ENCODE measurements at regions not wholly inside any gene's neighbourhood (a gene's known extent, or its start where the extent isn't known, plus 50 kb on each side); places are given as distances from the start of the nearest gene placed in this dataset.

DNA sequence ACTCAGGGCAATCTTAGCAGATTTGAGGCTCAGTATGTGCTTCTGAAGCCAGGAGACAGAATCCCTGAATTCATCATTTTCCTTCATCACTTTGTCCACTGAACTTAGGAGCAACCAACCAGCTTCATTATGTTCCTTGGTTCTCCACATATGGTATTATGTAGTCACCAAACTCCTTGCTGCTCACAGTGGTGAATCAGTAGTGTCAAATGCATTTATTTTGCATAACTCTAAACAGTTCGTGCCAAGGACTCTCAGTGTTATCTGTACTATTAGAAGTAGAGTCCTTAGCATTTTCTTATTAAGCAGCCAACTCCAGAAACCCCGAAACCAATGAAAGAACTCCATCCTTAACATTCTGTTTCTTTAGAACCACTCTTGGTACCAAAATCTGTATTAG, 466.9 kb upstream of the RGS6 start:
- Histone ChIP-seq H4K20me1 (ENCODE audit: control insufficient read depth, insufficient read depth, insufficient read length) (no peaks in the 10 kb centered on the region), H3K4me1 (ENCODE audit: insufficient read depth, low read length) (no peaks in the 10 kb centered on the region; the same call in 1 of the 2 replicates), H2BK120ac (ENCODE audit: low read depth, low read length, poor library complexity, severe bottlenecking) (no peak overlapping the region), H3K79me1 (ENCODE audit: insufficient read depth, low read depth, low read length, poor library complexity, severe bottlenecking) (no peaks in the 10 kb centered on the region), H3K4ac (ENCODE audit: low read depth, low read length) (no peak overlapping the region), H3K9me3 (ENCODE audit: control insufficient read depth, low read depth, low read length) (no peaks in the 10 kb centered on the region), H3K18ac (ENCODE audit: insufficient read length, low read depth, low read length) (no peak overlapping the region), H2AFZ (ENCODE audit: low read length) (no peak overlapping the region), H3K27ac (ENCODE audit: insufficient read length, low read depth, low read length) (no peak overlapping the region), H4K8ac (replicated peaks; ENCODE audit: insufficient read length, low read depth, low read length) (no peak overlapping the region), H2AK5ac (ENCODE audit: insufficient read length, low read length) (no peak overlapping the region), H3K79me2 (ENCODE audit: insufficient read depth, low read length) (no peaks in the 10 kb centered on the region), H3K23ac (ENCODE audit: insufficient read length, low read depth, low read length) (no peak overlapping the region), H3K27me3 (ENCODE audit: insufficient read depth, low read length) (no peaks in the 10 kb centered on the region), H2BK15ac (ENCODE audit: low read depth, low read length) (no peak overlapping the region), H2BK12ac (ENCODE audit: insufficient read length, low read depth, low read length) (no peak overlapping the region), H4K5ac (ENCODE audit: insufficient read length, low read depth, low read length) (no peak overlapping the region), H3T11ph (ENCODE audit: low read length) (no peak overlapping the region), H3K56ac (ENCODE audit: insufficient read length, low read depth, low read length) (no peak overlapping the region), H3K23me2 (ENCODE audit: insufficient read length, low read depth, low read length, poor library complexity, severe bottlenecking) (no peaks in the 10 kb centered on the region), H3K14ac (ENCODE audit: insufficient read depth, low read length) (no peak overlapping the region), H2BK20ac (ENCODE audit: low read depth, low read length, poor library complexity, severe bottlenecking) (no peak overlapping the region), H3K9ac (ENCODE audit: extremely low read depth, insufficient read length, low read length) (no peak overlapping the region), H4K91ac (ENCODE audit: insufficient read length, low read depth, low read length) (no peak overlapping the region), H3K4me2 (ENCODE audit: insufficient read depth, insufficient read length, low read length) (no peak overlapping the region), H2BK5ac (ENCODE audit: insufficient read length, low read length) (no peak overlapping the region)
- WGBS (ENCODE audit: extremely low coverage, insufficient read length, low lambda C conversion rate): no CpG with 5 or more reads among the region's 2 CpGs
- Mint-ChIP-seq H3K27me3 (ENCODE audit: low read depth) (no peaks in the 10 kb centered on the region), H3K36me3 (ENCODE audit: insufficient read depth in 1 of 3, low read depth in 3 of 3) (peaks cover 24 to 26% (median 26%) of the 10 kb centered on the region in 3 experiments), H3K4me1 (peaks cover 0 to 6% of the 10 kb centered on the region in 2 experiments; a peak in 2 of 4 replicates), H3K9me3 (peaks cover 0 to 15% of the 10 kb centered on the region in 2 experiments; a peak in 4 of 5 replicates), H3K27ac (no peak overlapping the region), H3K4me3 (no peak overlapping the region)
- TF ChIP-seq, protein P1, sequence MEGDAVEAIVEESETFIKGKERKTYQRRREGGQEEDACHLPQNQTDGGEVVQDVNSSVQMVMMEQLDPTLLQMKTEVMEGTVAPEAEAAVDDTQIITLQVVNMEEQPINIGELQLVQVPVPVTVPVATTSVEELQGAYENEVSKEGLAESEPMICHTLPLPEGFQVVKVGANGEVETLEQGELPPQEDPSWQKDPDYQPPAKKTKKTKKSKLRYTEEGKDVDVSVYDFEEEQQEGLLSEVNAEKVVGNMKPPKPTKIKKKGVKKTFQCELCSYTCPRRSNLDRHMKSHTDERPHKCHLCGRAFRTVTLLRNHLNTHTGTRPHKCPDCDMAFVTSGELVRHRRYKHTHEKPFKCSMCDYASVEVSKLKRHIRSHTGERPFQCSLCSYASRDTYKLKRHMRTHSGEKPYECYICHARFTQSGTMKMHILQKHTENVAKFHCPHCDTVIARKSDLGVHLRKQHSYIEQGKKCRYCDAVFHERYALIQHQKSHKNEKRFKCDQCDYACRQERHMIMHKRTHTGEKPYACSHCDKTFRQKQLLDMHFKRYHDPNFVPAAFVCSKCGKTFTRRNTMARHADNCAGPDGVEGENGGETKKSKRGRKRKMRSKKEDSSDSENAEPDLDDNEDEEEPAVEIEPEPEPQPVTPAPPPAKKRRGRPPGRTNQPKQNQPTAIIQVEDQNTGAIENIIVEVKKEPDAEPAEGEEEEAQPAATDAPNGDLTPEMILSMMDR (conservative IDR thresholded peaks at IDR 0.05): no peak
- DNase-seq: no peak
